A549 (cell line): ENCODE measurements at regions not wholly inside any gene's neighbourhood (a gene's known extent, or its start where the extent isn't known, plus 50 kb on each side); places are given as distances from the start of the nearest gene placed in this dataset.

Source experiments
- CEBPB ChIP-seq, 2 experiments: fragments of >200 bp in 1 of 2; sonication (Bioruptor Twin) in 1 of 2; formaldehyde crosslinking in 1 of 2; IDR thresholded peaks; 2 replicates each; pipeline ENCODE4 v1.6.1; 2012 to 2016
- CTCF ChIP-seq: fragments of >200 bp; sonication (Bioruptor Twin); formaldehyde crosslinking; IDR thresholded peaks from 3 replicates; pipeline ENCODE4 v1.5.1; 2016
- ESRRA ChIP-seq: fragments of 150-350 bp; IDR thresholded peaks from 2 replicates; pipeline ENCODE4 v1.6.1; 2014; ENCODE audit warnings: mild to moderate bottlenecking, low read length, borderline replicate concordance
- HDAC2 ChIP-seq: fragments of 200-600 bp; sonication (generic); IDR thresholded peaks from 2 replicates; pipeline ENCODE4 v1.6.1; 2016
- HMGXB4 ChIP-seq: fragments of 250-450 bp; sonication (Bioruptor Pico); IDR thresholded peaks from 2 replicates; pipeline ENCODE4 v1.5.0; 2021; ENCODE audit warnings: mild to moderate bottlenecking, moderate library complexity, borderline replicate concordance
- HOXA7 ChIP-seq: fragments of 250-450 bp; sonication (Bioruptor Pico); IDR thresholded peaks from 2 replicates; pipeline ENCODE4 v1.5.0; 2020; ENCODE audit warnings: mild to moderate bottlenecking, moderate library complexity
- JUN ChIP-seq, 2 experiments: fragments of >200 bp; sonication (Bioruptor Twin); formaldehyde crosslinking; IDR thresholded peaks; 2 replicates in 1 of 2; 3 replicates in 1 of 2; pipeline ENCODE4 v1.6.1; 2016 to 2017
- MAX ChIP-seq: IDR thresholded peaks from 2 replicates; pipeline ENCODE4 v1.6.1; 2012
- POLR2A ChIP-seq: IDR thresholded peaks from 2 replicates; pipeline ENCODE4 v1.6.1; 2012; ENCODE audit warnings: mild to moderate bottlenecking, low read length
- RAD21 ChIP-seq, 2 experiments: fragments of >200 bp in 1 of 2; sonication (Bioruptor Twin) in 1 of 2; formaldehyde crosslinking in 1 of 2; IDR thresholded peaks in 1 of 2; conservative IDR thresholded peaks in 1 of 2; 2 replicates in 1 of 2; 3 replicates in 1 of 2; pipeline ENCODE4 v1.6.1; 2012 to 2018; ENCODE audit warnings: inconsistent platforms in 1 of 2
- ZFP36 ChIP-seq: fragments of 450-650 bp; IDR thresholded peaks from 2 replicates; pipeline ENCODE4 v1.6.1; 2014; ENCODE audit warnings: borderline replicate concordance; ENCODE audit not compliant: partially characterized antibody
- ZNF302 ChIP-seq: fragments of 250-450 bp; sonication (Bioruptor Pico); IDR thresholded peaks from 2 replicates; pipeline ENCODE4 v1.9.0; 2021; ENCODE audit warnings: inconsistent platforms, mild to moderate bottlenecking, moderate library complexity
- TF ChIP-seq, protein P1 (sequence below): fragments of >200 bp; sonication (Bioruptor Twin); formaldehyde crosslinking; IDR thresholded peaks from 3 replicates; pipeline ENCODE4 v1.6.1; 2016

DNA sequence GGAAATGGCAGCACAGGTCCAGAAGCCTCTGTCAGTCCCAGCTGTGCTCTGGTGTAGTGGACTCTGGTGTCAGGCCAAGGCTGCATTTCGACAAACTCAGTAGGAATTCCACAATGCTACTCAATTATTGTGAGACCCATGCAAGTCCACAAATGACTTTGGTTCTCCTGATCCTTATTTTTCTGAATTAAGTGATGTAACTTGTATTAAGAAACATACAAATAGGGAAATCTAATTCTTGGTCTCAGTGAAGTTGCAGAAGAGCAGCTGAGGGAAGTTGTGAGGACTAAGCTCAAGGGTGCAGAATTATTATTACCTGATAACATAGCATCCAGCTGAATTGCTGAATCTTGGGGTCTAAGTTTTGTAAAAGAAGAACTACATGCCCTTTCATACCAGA lies 116.8 kb downstream of the MAFB start:
- TF ChIP-seq CTCF, result no peak
- TF ChIP-seq MAX, result no peak
- no peak for TF ChIP-seq CEBPB (IDR thresholded peaks at IDR 0.05)
- TF ChIP-seq RAD21 (conservative IDR thresholded peaks at IDR 0.05 in 1 of 2, IDR thresholded peaks at IDR 0.05 in 1 of 2), result no peak
- no peak for TF ChIP-seq HOXA7
- no peak for TF ChIP-seq HDAC2
- TF ChIP-seq ZFP36, result no peak
- TF ChIP-seq ZNF302 (CRISPR knock-in tag), result no peak
- no peak for TF ChIP-seq POLR2A
- TF ChIP-seq JUN (IDR thresholded peaks at IDR 0.05), result no peak
- no peak for TF ChIP-seq ESRRA
- no peak for TF ChIP-seq HMGXB4 (CRISPR knock-in tag)
- TF ChIP-seq, protein P1, sequence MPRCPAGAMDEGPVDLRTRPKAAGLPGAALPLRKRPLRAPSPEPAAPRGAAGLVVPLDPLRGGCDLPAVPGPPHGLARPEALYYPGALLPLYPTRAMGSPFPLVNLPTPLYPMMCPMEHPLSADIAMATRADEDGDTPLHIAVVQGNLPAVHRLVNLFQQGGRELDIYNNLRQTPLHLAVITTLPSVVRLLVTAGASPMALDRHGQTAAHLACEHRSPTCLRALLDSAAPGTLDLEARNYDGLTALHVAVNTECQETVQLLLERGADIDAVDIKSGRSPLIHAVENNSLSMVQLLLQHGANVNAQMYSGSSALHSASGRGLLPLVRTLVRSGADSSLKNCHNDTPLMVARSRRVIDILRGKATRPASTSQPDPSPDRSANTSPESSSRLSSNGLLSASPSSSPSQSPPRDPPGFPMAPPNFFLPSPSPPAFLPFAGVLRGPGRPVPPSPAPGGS, result no peak
